ENCODE measurements at regions not wholly inside any gene's neighbourhood (a gene's known extent, or its start where the extent isn't known, plus 50 kb on each side); places are given as distances from the start of the nearest gene placed in this dataset.

DNA sequence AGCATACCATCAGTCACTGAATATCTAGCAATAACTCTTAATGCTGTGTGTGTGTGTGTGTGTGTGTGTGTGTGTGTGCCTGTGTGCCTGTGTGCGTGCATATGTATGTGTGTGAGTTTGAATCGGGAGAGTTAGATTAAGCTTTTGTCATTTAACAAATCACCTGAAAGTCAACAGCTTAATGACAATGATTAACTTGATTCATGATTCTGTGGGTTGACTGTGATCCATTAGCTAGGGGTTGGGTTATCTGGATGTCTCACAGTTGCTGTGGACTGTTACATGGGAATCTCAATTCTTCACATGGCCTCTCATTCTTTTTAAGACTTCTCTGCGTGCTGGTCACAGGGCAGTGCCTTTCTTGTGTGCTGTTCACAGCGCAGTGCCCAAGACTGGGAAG lies 639.0 kb upstream of the SORCS1 start:
- TF ChIP-seq CTCF (IDR thresholded peaks at IDR 0.05) (no peak), MAX (CRISPR knock-in tag; IDR thresholded peaks at IDR 0.05) (no peak), ZNF416 (CRISPR knock-in tag; IDR thresholded peaks at IDR 0.05) (no peak), MYBL2 (CRISPR knock-in tag; IDR thresholded peaks at IDR 0.05) (no peak)

Measured in WTC11 (cell line).